ENCODE measurements at regions not wholly inside any gene's neighbourhood (a gene's known extent, or its start where the extent isn't known, plus 50 kb on each side); places are given as distances from the start of the nearest gene placed in this dataset.

DNA sequence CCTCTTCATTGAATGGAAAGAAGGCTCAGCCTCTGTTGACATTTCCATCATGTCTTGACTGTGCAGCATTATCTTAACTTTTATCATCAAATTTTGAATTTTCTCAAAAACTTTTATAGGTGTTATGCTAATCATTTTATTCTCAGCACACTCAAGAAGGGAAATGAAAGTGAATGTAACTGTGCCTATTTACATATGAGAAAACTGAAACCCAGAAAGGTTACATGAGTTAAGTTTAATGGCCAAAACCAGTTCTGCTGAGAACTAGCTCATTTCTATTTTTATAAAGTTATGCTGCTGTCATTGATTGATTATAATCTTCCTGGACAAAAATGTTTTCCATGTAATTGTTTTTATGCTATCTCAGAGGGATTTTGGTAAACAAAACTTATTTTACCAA is 618.8 kb upstream of the NRXN1 start:
- Mint-ChIP-seq H3K27ac (no peak overlapping the region), H3K27me3 (no peaks in the 10 kb centered on the region), H3K9me3 (peaks cover 6% of the 10 kb centered on the region), H3K36me3 (no peaks in the 10 kb centered on the region), H3K4me3 (no peak overlapping the region), H3K4me1 (no peaks in the 10 kb centered on the region)
- DNase-seq = no peak

DNA sequence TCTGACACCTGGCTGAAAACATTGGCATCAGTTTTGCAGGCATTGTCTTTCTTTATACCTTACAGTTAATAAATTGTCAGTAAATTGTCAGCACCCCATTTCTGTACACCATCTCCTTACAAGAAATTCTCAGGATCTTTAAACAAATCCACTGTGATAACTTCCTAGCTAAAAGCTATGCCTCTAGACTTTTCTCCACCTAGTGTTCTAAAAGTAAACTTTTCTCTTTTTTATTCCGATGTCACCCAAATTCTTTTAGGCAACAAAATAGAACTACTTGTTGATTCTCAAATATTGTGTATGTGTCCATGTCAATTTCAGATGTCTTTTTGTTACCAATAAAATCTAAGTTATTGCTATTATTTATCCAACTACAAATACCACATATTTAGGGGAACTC is 617.4 kb upstream of the NRXN1 start:
- Mint-ChIP-seq H3K27me3 (no peaks in the 10 kb centered on the region), H3K36me3 (no peaks in the 10 kb centered on the region), H3K27ac (no peak overlapping the region), H3K4me1 (no peaks in the 10 kb centered on the region), H3K9me3 (peaks cover 10% of the 10 kb centered on the region), H3K4me3 (no peak overlapping the region)
- no peak for DNase-seq

DNA sequence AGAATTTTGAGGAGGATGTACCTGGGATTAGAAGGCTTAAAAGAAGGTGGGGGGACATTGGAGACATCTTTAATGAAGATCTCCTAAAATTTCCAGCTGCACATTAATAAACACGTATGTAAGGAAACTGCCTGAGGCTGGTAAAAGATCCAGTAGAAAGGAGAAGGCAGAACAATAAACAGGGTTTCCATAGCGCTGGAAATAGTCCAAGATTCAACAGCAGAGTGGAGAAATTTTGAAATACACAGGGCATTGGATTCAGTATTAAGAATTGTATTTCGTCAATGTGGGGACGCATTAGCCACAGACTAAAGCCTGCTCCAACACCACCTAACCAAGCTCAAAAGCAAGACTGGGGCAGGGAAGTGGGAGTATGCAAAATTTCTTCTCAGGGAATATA is 606.9 kb upstream of the NRXN1 start:
- Mint-ChIP-seq H3K36me3 (no peaks in the 10 kb centered on the region), H3K4me1 (no peaks in the 10 kb centered on the region), H3K4me3 (no peak overlapping the region), H3K9me3 (peaks cover 5% of the 10 kb centered on the region), H3K27ac (no peak overlapping the region), H3K27me3 (no peaks in the 10 kb centered on the region)
- DNase-seq = no peak

DNA sequence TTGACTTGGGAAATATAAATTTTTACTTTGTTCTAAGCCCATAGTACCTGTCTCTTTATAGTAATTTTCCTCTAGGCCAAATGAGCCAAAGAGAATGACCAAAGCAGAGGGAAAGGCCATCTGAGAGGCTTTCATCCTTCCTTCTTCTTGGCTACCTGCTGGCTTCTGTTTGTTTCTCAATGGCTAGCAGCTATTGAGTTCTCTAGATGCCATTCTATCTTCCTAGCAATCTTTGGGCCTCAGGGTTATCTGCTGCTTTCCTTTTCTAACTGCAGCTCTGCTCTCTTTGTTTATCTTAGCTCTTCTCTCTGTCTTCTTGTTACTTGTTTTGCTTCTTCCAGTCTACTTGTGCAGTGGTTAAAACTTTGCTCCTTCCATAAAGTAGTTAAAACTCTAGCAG is 601.1 kb upstream of the NRXN1 start:
- Mint-ChIP-seq H3K36me3 (no peaks in the 10 kb centered on the region), H3K4me3 (no peak overlapping the region), H3K4me1 (no peaks in the 10 kb centered on the region), H3K9me3 (peaks cover 3% of the 10 kb centered on the region), H3K27me3 (no peaks in the 10 kb centered on the region), H3K27ac (no peak overlapping the region)
- no peak for DNase-seq

DNA sequence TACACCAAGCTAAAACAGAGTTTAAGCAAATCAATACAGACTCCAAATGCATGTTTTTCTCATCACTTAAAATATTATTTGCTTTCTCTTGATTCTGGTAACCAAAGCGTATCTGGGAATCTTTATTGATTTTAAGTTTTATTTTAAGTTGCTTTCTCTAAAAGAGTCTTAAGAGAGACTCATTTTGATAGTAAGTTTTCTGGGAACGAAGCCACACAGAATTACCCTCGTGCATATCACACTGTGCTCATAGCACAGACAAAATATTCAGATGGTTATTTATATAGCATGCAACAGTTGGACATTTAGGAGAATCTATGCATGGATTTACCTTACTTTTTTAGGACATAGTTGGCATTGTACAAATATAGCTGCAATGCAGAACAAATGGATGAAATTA is 597.5 kb upstream of the NRXN1 start:
- no peaks in the 10 kb centered on the region for H3K4me1 Mint-ChIP-seq
- H3K27ac Mint-ChIP-seq = no peak overlapping the region
- no peaks in the 10 kb centered on the region for H3K27me3 Mint-ChIP-seq
- no peaks in the 10 kb centered on the region for H3K36me3 Mint-ChIP-seq
- no peak for DNase-seq
- H3K9me3 Mint-ChIP-seq = peaks cover 1% of the 10 kb centered on the region
- H3K4me3 Mint-ChIP-seq = no peak overlapping the region

DNA sequence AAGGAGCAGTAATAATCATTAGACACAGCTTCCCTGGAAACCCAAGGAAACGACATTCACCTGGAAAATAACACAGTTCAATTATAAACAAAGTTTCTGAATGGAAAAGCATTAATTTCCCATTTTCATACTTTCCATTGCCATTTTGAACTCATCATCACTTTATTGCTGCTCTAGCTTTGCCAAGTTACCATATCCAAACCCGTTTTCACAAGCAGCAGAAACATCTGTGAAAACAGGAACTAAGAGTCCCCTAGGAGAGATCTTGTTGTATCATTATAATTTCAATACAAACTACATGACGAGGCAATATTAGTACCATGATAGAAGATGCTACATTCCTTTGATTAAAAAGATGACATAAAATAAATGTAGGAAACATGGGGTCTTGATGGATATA is 597.0 kb upstream of the NRXN1 start:
- DNase-seq = no peak
- peaks cover 3% of the 10 kb centered on the region for H3K9me3 Mint-ChIP-seq
- no peak overlapping the region for H3K4me3 Mint-ChIP-seq
- no peaks in the 10 kb centered on the region for H3K4me1 Mint-ChIP-seq
- no peaks in the 10 kb centered on the region for H3K27me3 Mint-ChIP-seq
- no peaks in the 10 kb centered on the region for H3K36me3 Mint-ChIP-seq
- H3K27ac Mint-ChIP-seq = no peak overlapping the region

DNA sequence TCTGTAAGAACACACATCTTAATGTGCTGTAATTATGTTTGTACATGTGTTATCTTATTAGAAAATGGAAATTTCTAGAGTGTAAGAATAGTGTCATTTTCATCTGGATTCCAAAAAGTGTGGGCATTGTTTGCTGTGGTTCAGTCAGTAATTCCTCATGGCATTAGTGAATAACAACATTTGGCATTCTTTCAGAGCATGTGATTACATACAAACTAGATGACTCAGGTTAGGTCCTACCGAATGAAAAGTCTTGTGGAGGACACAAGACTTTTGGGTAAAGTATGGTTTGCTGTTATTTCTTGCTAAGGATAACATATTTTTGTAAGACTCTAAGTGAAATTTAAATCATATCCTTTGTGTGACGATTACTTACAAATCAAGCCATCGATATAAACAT is 593.1 kb upstream of the NRXN1 start:
- Mint-ChIP-seq H3K36me3 (no peaks in the 10 kb centered on the region), H3K27ac (no peak overlapping the region), H3K4me1 (no peaks in the 10 kb centered on the region), H3K27me3 (no peaks in the 10 kb centered on the region), H3K4me3 (no peak overlapping the region), H3K9me3 (peaks cover 13% of the 10 kb centered on the region)
- DNase-seq = no peak

DNA sequence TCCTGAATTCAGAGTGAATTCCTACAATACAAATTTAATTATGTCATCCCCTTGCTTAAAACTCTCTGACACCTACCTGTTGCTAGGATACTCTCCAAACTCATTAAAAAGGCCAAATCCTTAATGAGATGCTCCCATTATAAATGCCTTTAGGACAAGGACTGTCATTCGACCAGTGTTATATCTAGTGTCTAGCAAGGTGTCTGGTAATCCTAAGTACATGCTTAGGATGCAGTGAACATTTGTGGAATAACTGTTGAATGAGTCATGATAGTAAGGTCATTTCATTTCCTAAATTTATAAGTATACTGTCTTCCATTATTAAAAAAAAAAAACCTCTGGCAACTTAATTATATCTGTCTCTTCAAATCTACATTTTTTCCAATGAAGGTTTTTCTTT is 588.9 kb upstream of the NRXN1 start:
- H3K4me1 Mint-ChIP-seq = no peaks in the 10 kb centered on the region
- no peak for DNase-seq
- no peak overlapping the region for H3K4me3 Mint-ChIP-seq
- H3K27ac Mint-ChIP-seq = no peak overlapping the region
- H3K36me3 Mint-ChIP-seq = no peaks in the 10 kb centered on the region
- no peaks in the 10 kb centered on the region for H3K27me3 Mint-ChIP-seq
- H3K9me3 Mint-ChIP-seq = peaks cover 23% of the 10 kb centered on the region

DNA sequence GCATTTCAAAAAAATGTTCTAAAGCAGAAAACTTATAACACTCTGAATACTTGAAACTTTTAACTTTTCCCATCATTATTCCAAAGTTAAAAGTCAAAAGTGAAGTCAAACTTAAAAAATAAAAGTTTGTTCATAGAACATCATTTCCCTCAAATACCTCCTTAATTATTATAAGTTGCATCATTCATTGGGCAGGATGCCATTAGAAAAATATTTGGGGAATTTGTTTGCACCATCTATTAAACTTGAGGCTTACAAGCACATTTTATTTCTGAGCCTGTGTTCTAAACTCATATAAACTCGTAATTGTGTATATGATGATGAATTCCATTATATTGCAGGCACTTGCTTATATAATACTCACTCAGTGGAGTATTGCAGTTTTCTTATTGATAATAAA is 588.0 kb upstream of the NRXN1 start:
- Mint-ChIP-seq H3K4me1 (no peaks in the 10 kb centered on the region), H3K27me3 (no peaks in the 10 kb centered on the region), H3K9me3 (peaks cover 23% of the 10 kb centered on the region), H3K36me3 (no peaks in the 10 kb centered on the region), H3K4me3 (no peak overlapping the region), H3K27ac (no peak overlapping the region)
- DNase-seq = no peak

DNA sequence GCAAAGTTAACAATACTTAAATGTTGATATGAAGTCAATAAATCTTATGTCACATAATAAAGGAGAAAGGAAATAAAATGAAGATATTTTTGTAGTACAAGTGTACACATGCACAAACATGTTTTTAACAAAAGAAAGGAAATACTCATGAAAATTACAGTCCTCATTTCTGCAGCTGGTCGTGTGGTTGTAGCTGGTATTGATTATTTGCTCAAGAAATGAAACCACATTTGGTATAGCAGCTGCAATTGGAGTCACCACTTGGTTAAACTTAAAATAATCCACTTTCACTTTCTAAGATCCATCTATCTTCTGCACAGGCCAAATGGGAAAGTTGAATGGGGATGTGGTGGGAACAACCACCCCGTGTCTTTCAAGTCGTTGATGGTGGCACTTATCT is 580.5 kb upstream of the NRXN1 start:
- no peak for DNase-seq
- H3K27ac Mint-ChIP-seq = no peak overlapping the region
- H3K36me3 Mint-ChIP-seq = no peaks in the 10 kb centered on the region
- H3K4me1 Mint-ChIP-seq = no peaks in the 10 kb centered on the region
- H3K4me3 Mint-ChIP-seq = no peak overlapping the region
- peaks cover 23% of the 10 kb centered on the region for H3K9me3 Mint-ChIP-seq
- H3K27me3 Mint-ChIP-seq = no peaks in the 10 kb centered on the region

DNA sequence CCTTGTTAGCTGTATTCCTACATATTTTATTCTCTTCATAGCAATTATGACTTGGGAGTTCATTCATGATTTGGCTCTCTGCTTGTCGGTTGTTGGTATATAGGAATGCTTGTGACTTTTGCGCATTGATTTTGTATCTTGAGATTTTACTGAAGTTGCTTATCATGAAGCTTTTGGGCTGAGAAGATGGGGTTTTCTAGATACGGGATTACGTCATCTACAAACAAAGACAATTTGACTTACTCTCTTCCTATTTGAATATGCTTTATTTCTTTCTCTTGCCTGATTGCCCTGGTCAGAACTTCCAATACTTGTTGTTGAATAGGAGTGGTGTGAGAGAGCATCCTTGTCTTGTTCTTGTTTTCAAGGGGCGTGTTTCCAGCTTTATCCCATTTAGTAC is 569.8 kb upstream of the NRXN1 start:
- DNase-seq = no peak
- Mint-ChIP-seq H3K27me3 (no peaks in the 10 kb centered on the region), H3K4me3 (no peak overlapping the region), H3K27ac (no peak overlapping the region), H3K9me3 (peaks cover 25% of the 10 kb centered on the region), H3K4me1 (no peaks in the 10 kb centered on the region), H3K36me3 (no peaks in the 10 kb centered on the region)

DNA sequence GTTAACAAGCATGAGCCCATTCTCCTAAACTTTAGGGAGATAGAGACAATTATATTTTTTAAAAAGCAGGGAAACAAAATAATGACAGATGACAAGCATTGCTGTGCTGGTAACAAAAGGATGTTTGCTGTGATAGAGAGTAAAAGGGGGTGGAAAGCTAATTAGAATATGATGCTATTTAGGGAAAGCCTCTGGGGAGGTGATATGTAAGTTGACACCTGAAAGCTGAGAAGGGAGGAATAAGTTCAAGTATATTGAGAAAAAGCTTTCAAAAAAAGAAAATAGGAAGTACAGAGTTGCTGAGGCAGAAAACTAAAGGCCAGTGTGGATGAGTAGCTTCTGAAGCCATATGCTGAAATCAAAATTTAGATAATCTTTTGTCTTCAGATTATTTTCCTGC is 565.2 kb upstream of the NRXN1 start:
- no peak for DNase-seq
- peaks cover 18% of the 10 kb centered on the region for H3K9me3 Mint-ChIP-seq
- no peak overlapping the region for H3K4me3 Mint-ChIP-seq
- H3K27me3 Mint-ChIP-seq = no peaks in the 10 kb centered on the region
- H3K27ac Mint-ChIP-seq = no peak overlapping the region
- H3K4me1 Mint-ChIP-seq = no peaks in the 10 kb centered on the region
- H3K36me3 Mint-ChIP-seq = no peaks in the 10 kb centered on the region

DNA sequence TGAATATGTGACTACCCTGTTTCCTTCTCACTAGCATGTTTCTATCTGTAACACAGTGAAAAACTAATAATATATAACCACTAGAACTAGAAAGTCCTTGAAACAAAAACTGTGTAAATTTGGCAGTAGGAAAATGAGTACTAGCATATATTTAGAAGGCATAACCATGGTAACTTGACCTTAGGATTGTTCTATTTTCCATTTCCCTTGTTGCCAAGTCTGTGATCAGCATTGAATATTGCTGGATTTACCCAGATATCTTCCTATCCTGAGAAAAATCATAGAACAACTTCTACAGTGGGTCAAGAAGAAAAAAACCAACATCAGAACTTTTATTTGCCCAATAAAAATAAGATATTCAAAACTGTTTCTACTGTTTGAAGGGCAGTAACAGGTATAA is 563.9 kb upstream of the NRXN1 start:
- H3K4me1 Mint-ChIP-seq = no peaks in the 10 kb centered on the region
- H3K27ac Mint-ChIP-seq = no peak overlapping the region
- H3K4me3 Mint-ChIP-seq = no peak overlapping the region
- DNase-seq = no peak
- peaks cover 14% of the 10 kb centered on the region for H3K9me3 Mint-ChIP-seq
- no peaks in the 10 kb centered on the region for H3K27me3 Mint-ChIP-seq
- H3K36me3 Mint-ChIP-seq = no peaks in the 10 kb centered on the region

DNA sequence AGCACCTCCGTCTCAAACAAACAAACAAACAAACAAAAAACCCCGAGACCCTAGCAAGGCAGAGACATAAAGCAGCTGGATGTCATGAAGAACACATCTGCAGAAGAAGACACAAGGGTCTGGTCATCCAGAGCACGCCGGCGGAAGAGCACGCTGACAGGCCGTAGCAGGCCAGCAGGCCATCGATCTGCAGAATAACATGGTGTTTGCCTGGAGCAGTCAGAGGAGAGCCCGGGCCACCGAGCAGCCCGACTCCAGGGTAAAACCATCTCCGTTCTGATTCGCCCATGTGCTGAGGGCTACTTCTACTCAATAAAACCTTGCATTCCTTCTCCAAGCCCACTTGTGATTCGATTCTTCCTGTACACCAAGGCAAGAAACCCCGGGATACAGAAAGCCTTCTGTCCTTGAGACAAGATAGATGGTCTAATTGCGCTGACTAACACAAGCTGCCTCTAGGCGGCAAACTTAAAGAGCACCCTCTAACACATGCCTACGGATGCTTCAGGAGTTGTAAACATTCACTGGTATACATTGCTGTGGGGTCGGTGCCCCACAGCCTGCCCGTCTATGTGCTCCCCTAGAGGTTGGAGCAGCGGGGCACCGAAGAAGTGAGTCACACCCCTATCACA is 549.8 kb upstream of the NRXN1 start:
- H3K4me3 Mint-ChIP-seq = no peak overlapping the region
- H3K27ac Mint-ChIP-seq = no peak overlapping the region
- no peaks in the 10 kb centered on the region for H3K27me3 Mint-ChIP-seq
- no peaks in the 10 kb centered on the region for H3K4me1 Mint-ChIP-seq
- H3K9me3 Mint-ChIP-seq = peaks cover 9% of the 10 kb centered on the region
- H3K36me3 Mint-ChIP-seq = no peaks in the 10 kb centered on the region
- DNase-seq = no peak

DNA sequence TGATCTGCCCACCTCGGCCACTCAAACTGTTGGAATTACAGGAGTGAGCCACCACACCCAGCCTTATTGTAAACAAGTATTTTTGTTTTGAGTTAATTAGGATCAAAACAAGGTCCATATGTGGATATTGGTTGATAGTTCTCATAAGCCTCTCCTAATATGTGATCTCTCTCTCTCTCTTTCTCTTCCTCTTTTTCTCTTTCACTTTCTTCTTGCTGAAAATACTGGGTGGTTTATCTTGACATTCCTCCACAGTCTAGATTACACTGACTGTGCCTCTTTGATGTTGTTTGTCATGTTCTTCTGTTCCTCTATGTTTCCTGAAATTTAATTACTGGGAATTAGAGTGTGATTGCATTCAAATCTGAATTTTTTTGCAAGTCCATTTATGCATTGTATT is 547.5 kb upstream of the NRXN1 start:
- no peak for DNase-seq
- peaks cover 3% of the 10 kb centered on the region for H3K9me3 Mint-ChIP-seq
- no peaks in the 10 kb centered on the region for H3K36me3 Mint-ChIP-seq
- no peaks in the 10 kb centered on the region for H3K4me1 Mint-ChIP-seq
- no peak overlapping the region for H3K27ac Mint-ChIP-seq
- H3K27me3 Mint-ChIP-seq = no peaks in the 10 kb centered on the region
- no peak overlapping the region for H3K4me3 Mint-ChIP-seq

DNA sequence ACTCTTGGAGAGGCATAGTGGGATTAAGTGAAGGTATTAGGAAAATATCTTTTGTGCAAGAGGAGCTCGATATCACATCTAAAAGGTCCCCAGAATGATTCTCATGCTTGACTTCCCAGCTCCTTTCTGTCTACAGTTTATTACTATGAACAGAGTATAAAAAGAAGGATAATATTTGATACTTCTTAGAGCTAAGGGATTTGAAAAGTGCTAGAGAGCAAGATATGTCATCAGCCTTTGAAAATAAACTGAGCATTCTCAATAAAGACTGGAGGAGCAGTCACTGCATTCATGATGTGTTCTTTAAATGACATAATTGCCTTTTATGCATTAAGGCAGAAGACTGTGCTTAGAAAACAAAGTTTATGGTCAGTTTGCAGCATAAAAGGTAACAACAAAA is 543.2 kb upstream of the NRXN1 start:
- H3K27ac Mint-ChIP-seq = no peak overlapping the region
- no peak for DNase-seq
- no peaks in the 10 kb centered on the region for H3K4me1 Mint-ChIP-seq

DNA sequence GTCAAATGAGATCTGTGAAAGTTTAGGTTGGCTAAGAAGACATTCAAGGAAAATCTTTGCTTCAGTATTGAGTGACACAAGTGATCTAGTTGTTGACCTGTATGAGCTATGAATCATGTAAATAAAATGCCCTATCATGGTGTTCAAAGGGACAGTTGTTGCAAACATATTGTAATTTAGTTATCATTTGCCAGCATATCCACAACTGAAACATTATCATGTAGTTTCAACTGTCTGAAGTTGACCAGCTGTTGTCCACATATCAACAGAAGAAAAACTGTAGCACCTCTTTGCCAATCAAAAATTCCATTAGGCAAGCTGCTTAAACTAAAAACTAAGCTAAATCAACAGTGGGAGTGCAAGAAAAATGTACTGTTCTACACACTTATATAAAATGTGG is 527.1 kb upstream of the NRXN1 start:
- Mint-ChIP-seq H3K4me3 (no peak overlapping the region), H3K4me1 (no peaks in the 10 kb centered on the region), H3K27me3 (no peaks in the 10 kb centered on the region), H3K9me3 (peaks cover 2% of the 10 kb centered on the region), H3K27ac (no peak overlapping the region), H3K36me3 (no peaks in the 10 kb centered on the region)
- DNase-seq = no peak

More for the DNA sequence above, 543.2 kb upstream of the NRXN1 start:
- no peak overlapping the region for H3K4me3 Mint-ChIP-seq
- no peaks in the 10 kb centered on the region for H3K36me3 Mint-ChIP-seq
- peaks cover 5% of the 10 kb centered on the region for H3K9me3 Mint-ChIP-seq
- no peaks in the 10 kb centered on the region for H3K27me3 Mint-ChIP-seq

All from activated naive CD8-positive, alpha-beta T cell treated with anti-CD3 and anti-CD28 coated beads for 36 hours (primary cell).